ENCODE measurements at regions not wholly inside any gene's neighbourhood (a gene's known extent, or its start where the extent isn't known, plus 50 kb on each side); places are given as distances from the start of the nearest gene placed in this dataset.

DNA sequence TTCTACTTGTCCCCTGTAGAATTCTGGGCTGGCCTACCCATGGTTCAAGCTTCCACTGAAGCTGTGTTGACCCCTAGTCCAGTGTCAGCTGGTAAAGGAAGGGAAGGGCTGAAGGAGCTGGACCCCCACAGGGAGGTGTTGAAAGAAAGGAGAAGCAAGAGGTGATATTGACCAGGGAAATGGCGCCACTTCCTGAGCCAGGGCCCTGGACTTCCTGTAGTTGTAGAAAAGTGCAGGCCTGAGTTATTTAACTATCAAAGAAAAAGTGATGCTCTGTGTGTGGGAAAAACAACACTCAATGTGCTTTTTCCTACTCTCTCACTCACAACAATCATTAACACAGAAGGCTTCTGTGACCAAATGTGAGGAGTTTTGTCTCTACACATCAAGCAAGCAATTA is 60.0 kb upstream of the IER3 start:
- no peaks in the 10 kb centered on the region for H3K27me3 ChIP-seq (replicated peaks; ENCODE audit: insufficient read depth, low read depth, low read length, poor library complexity)
- H3K4me3 ChIP-seq (ENCODE audit: low read depth, low read length, poor library complexity, severe bottlenecking), result no peak overlapping the region
- CTCF ChIA-PET, result no interaction called here
- H3K36me3 ChIP-seq (ENCODE audit: insufficient read depth, low read length, poor library complexity, severe bottlenecking), result no peaks in the 10 kb centered on the region
- H3K27ac ChIP-seq (ENCODE audit: low read depth, low read length, poor library complexity, severe bottlenecking), result no peak overlapping the region
- POLR2A ChIA-PET (ENCODE audit: low non-redundant PET), result no interaction called here
- intact Hi-C loops (cut with micrococcal nuclease; ENCODE audit: unreplicated experiment), result no loop called here
- no peak for DNase-seq (ENCODE audit: low spot score)
- TF ChIP-seq CTCF (conservative IDR thresholded peaks at IDR 0.05; ENCODE audit: low read depth, low read length) (no peak), EZH2 (IDR thresholded peaks at IDR 0.05; ENCODE audit: borderline replicate concordance, low read depth, low read length, poor library complexity, severe bottlenecking) (no peak)
- no peaks in the 10 kb centered on the region for H3K4me1 ChIP-seq (ENCODE audit: insufficient read depth, low read length, poor library complexity, severe bottlenecking)
- no peaks in the 10 kb centered on the region for H3K9me3 ChIP-seq (ENCODE audit: low read depth, low read length, poor library complexity, severe bottlenecking)
- BruUV-seq (replicated peaks), result no TSS peak

GRCh38 chr6:30802731-30803130 is 58.4 kb upstream of the IER3 start:
- Histone ChIP-seq H3K27ac (ENCODE audit: low read depth, low read length, poor library complexity, severe bottlenecking) (no peak overlapping the region), H3K9me3 (ENCODE audit: low read depth, low read length, poor library complexity, severe bottlenecking) (no peaks in the 10 kb centered on the region), H3K27me3 (replicated peaks; ENCODE audit: insufficient read depth, low read depth, low read length, poor library complexity) (no peaks in the 10 kb centered on the region), H3K36me3 (ENCODE audit: insufficient read depth, low read length, poor library complexity, severe bottlenecking) (no peaks in the 10 kb centered on the region), H3K4me3 (ENCODE audit: low read depth, low read length, poor library complexity, severe bottlenecking) (no peak overlapping the region), H3K4me1 (ENCODE audit: insufficient read depth, low read length, poor library complexity, severe bottlenecking) (no peaks in the 10 kb centered on the region)
- DNase-seq (ENCODE audit: low spot score), result no peak
- intact Hi-C loops (cut with micrococcal nuclease; ENCODE audit: unreplicated experiment), result no loop called here
- CTCF ChIA-PET, result no interaction called here
- BruUV-seq (replicated peaks), result no TSS peak
- TF ChIP-seq EZH2 (IDR thresholded peaks at IDR 0.05; ENCODE audit: borderline replicate concordance, low read depth, low read length, poor library complexity, severe bottlenecking) (no peak), CTCF (conservative IDR thresholded peaks at IDR 0.05; ENCODE audit: low read depth, low read length) (no peak)
- POLR2A ChIA-PET (ENCODE audit: low non-redundant PET), result no interaction called here

- POLR2A ChIA-PET (ENCODE audit: low non-redundant PET), result no interaction called here
- no peak overlapping the region for H3K27ac ChIP-seq (ENCODE audit: low read depth, low read length, poor library complexity, severe bottlenecking)
- intact Hi-C loops (cut with micrococcal nuclease; ENCODE audit: unreplicated experiment), result no loop called here
Observed at GRCh38 chr6:30801950-30802349, 57.6 kb upstream of the IER3 start.

More at GRCh38 chr6:30801950-30802349, 57.6 kb upstream of the IER3 start:
- no TSS peak for BruUV-seq (replicated peaks)
- no peak overlapping the region for H3K4me3 ChIP-seq (ENCODE audit: low read depth, low read length, poor library complexity, severe bottlenecking)
- TF ChIP-seq EZH2 (IDR thresholded peaks at IDR 0.05; ENCODE audit: borderline replicate concordance, low read depth, low read length, poor library complexity, severe bottlenecking), result no peak
- no peak for TF ChIP-seq CTCF (conservative IDR thresholded peaks at IDR 0.05; ENCODE audit: low read depth, low read length)
- CTCF ChIA-PET, result no interaction called here
- DNase-seq (ENCODE audit: low spot score), result no peak
- no peaks in the 10 kb centered on the region for H3K27me3 ChIP-seq (replicated peaks; ENCODE audit: insufficient read depth, low read depth, low read length, poor library complexity)
- no peaks in the 10 kb centered on the region for H3K36me3 ChIP-seq (ENCODE audit: insufficient read depth, low read length, poor library complexity, severe bottlenecking)
- H3K9me3 ChIP-seq (ENCODE audit: low read depth, low read length, poor library complexity, severe bottlenecking), result no peaks in the 10 kb centered on the region
- no peaks in the 10 kb centered on the region for H3K4me1 ChIP-seq (ENCODE audit: insufficient read depth, low read length, poor library complexity, severe bottlenecking)
